Liver (tissue), 8 donors: ENCODE measurements at regions not wholly inside any gene's neighbourhood (a gene's known extent, or its start where the extent isn't known, plus 50 kb on each side); places are given as distances from the start of the nearest gene placed in this dataset.

Source experiments
- DNase-seq: peaks from one replicate; pipeline ENCODE4 v3.0.0-alpha.2; 2017; ENCODE audit warnings: low spot score
- H3K27ac ChIP-seq, 2 donors: one replicate each; pipeline ENCODE4 v1.7.0; 2013; ENCODE audit warnings: inconsistent platforms in 2 of 2, low read length in 2 of 2, control low read depth in 1 of 2, low read depth in 1 of 2, mild to moderate bottlenecking in 1 of 2
- H3K27me3 ChIP-seq, 4 donors: one replicate each; pipeline versions ENCODE4 v1.6.1 to v1.7.0; 2013; ENCODE audit warnings: low read length in 3 of 4, inconsistent platforms in 1 of 4, mild to moderate bottlenecking in 1 of 4, moderate library complexity in 1 of 4; ENCODE audit not compliant: control insufficient read depth in 4 of 4, insufficient read depth in 4 of 4
- H3K36me3 ChIP-seq, 4 donors: one replicate each; pipeline versions ENCODE4 v1.6.1 to v1.7.0; 2013; ENCODE audit warnings: low read length in 3 of 4, mild to moderate bottlenecking in 3 of 4, low read depth in 1 of 4, moderate library complexity in 1 of 4; ENCODE audit not compliant: control insufficient read depth in 4 of 4, insufficient read depth in 3 of 4
- H3K4me1 ChIP-seq, 4 donors: one replicate each; pipeline versions ENCODE4 v1.6.1 to v1.7.0; 2013; ENCODE audit warnings: low read length in 3 of 4, mild to moderate bottlenecking in 3 of 4, moderate library complexity in 1 of 4; ENCODE audit not compliant: control insufficient read depth in 4 of 4, insufficient read depth in 4 of 4
- H3K4me3 ChIP-seq, 3 donors: one replicate each; pipeline versions ENCODE4 v1.6.1 to v1.7.0; 2013; ENCODE audit warnings: low read length in 3 of 3, control low read depth in 1 of 3, low read depth in 1 of 3, mild to moderate bottlenecking in 1 of 3
- H3K9ac ChIP-seq, 2 donors: one replicate each; pipeline ENCODE4 v1.7.0; 2013; ENCODE audit warnings: low read length in 2 of 2, mild to moderate bottlenecking in 2 of 2, moderate library complexity in 2 of 2, control low read depth in 1 of 2, low read depth in 1 of 2
- H3K9me3 ChIP-seq, 4 donors: one replicate each; pipeline versions ENCODE4 v1.6.1 to v1.7.0; 2013; ENCODE audit warnings: low read length in 3 of 4; ENCODE audit not compliant: control insufficient read depth in 4 of 4
- EGR1 ChIP-seq, 2 donors: IDR thresholded peaks; 2 replicates each; pipeline ENCODE4 v1.6.1; 2016 to 2018; ENCODE audit warnings: antibody characterized with exemption in 2 of 2, low read depth in 2 of 2
- FOXA1 ChIP-seq: IDR thresholded peaks from 2 replicates; pipeline ENCODE4 v1.6.1; 2016; ENCODE audit warnings: antibody characterized with exemption
- FOXA2 ChIP-seq: IDR thresholded peaks from 2 replicates; pipeline ENCODE4 v1.6.1; 2016; ENCODE audit warnings: antibody characterized with exemption
- GABPA ChIP-seq, 2 donors: IDR thresholded peaks in 1 of 2; conservative IDR thresholded peaks in 1 of 2; 2 replicates each; pipeline ENCODE4 v1.6.1; 2016; ENCODE audit warnings: antibody characterized with exemption in 2 of 2, mild to moderate bottlenecking in 1 of 2, moderate library complexity in 1 of 2
- HNF4A ChIP-seq, 2 donors: conservative IDR thresholded peaks; 2 replicates each; pipeline ENCODE4 v1.6.1; 2016; ENCODE audit warnings: antibody characterized with exemption in 2 of 2, mild to moderate bottlenecking in 2 of 2
- HNF4G ChIP-seq: IDR thresholded peaks from 2 replicates; pipeline ENCODE4 v1.6.1; 2016; ENCODE audit warnings: antibody characterized with exemption
- JUND ChIP-seq, 2 donors: IDR thresholded peaks; 2 replicates each; pipeline ENCODE4 v1.6.1; 2016; ENCODE audit warnings: antibody characterized with exemption in 2 of 2
- NR2F2 ChIP-seq: IDR thresholded peaks from 2 replicates; pipeline ENCODE4 v1.6.1; 2016; ENCODE audit warnings: antibody characterized with exemption
- RAD21 ChIP-seq, 2 donors: IDR thresholded peaks; 2 replicates each; pipeline ENCODE4 v1.6.1; 2016; ENCODE audit warnings: antibody characterized with exemption in 2 of 2, mild to moderate bottlenecking in 2 of 2
- RXRA ChIP-seq, 2 donors: IDR thresholded peaks; 2 replicates each; pipeline ENCODE4 v1.6.1; 2017 to 2018; ENCODE audit warnings: antibody characterized with exemption in 2 of 2, mild to moderate bottlenecking in 1 of 2
- SP1 ChIP-seq: IDR thresholded peaks from 2 replicates; pipeline ENCODE4 v1.6.1; 2018; ENCODE audit warnings: antibody characterized with exemption, mild to moderate bottlenecking
- TAF1 ChIP-seq: conservative IDR thresholded peaks from 2 replicates; pipeline ENCODE4 v1.6.1; 2016; ENCODE audit warnings: antibody characterized with exemption, mild to moderate bottlenecking
- YY1 ChIP-seq: IDR thresholded peaks from 2 replicates; pipeline ENCODE4 v1.6.1; 2016; ENCODE audit warnings: antibody characterized with exemption, mild to moderate bottlenecking
- WGBS: extraction: QIAGEN DNeasy Blood & Tissue Kit; methylation state at CpG from one replicate; pipeline ENCODE4 v1.1.7; 2013; 5-methylcytosine and 5-hydroxymethylcytosine counted together
- TF ChIP-seq, protein P1 (sequence below): IDR thresholded peaks from 2 replicates; pipeline ENCODE4 v1.6.1; 2016; ENCODE audit warnings: antibody characterized with exemption
- TF ChIP-seq, protein P2 (sequence below): IDR thresholded peaks from 2 replicates; pipeline ENCODE4 v1.6.1; 2016; ENCODE audit warnings: antibody characterized with exemption, mild to moderate bottlenecking
- TF ChIP-seq, protein P3 (sequence below): fragments of 150-350 bp; IDR thresholded peaks from 2 replicates; pipeline ENCODE4 v1.5.1; 2017; ENCODE audit warnings: improper control_type of control experiment, low read depth, low read length; ENCODE audit not compliant: missing input control
- TF ChIP-seq, protein P4 (sequence below): IDR thresholded peaks from 2 replicates; pipeline ENCODE4 v1.6.1; 2016; ENCODE audit warnings: antibody characterized with exemption
- TF ChIP-seq, protein P5 (sequence below): IDR thresholded peaks from 2 replicates; pipeline ENCODE4 v1.6.1; 2016; ENCODE audit warnings: antibody characterized with exemption
- donor health status: healthy.
- donor health status: healthy.
- donor health status: healthy.
- donor health status: healthy.
- donor health status: healthy.

DNA sequence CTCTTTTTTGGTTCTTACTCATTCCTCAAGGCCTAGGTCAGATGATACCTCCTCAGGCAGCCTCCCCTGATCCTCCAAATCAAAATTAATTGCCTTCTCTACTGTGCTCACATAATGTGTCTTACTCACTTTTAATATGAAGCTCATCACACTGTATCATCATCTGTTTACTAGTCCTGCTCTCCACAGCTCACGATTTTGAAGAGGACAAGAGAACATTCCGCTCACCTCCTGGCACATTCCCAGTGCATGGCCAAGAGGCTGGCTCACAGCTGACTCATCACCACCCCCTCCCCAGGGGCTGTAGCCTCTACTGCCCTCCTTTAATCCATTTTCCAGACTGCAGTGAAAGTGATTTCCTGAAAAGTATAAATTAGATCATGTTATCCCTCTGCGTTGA is 133.1 kb downstream of the ALDH8A1 start (continued):
- TF ChIP-seq JUND (IDR thresholded peaks at IDR 0.05): no peak

DNA sequence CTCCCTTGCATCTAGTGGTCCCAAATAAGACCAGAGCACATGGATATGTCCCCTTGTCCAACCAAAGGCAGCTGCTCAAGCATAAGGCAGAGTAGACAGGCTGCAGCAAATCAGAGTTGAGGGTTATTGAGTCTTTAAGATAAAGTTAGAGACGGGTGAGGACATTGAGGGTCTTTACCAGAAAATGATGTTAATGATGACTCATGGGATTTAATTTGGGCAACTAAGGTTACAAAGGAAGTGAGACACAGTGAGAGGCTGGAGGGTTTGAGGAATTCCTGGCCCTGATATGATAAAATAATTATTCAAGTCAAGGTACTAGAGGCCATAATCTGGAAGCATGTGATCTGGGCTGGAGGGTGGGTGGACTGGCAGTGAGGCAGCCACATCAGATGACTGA is 133.6 kb downstream of the ALDH8A1 start:
- no peak overlapping the region for H3K4me3 ChIP-seq
- H3K9me3 ChIP-seq: no peaks in the 10 kb centered on the region
- no peak overlapping the region for H3K9ac ChIP-seq
- no peaks in the 10 kb centered on the region for H3K36me3 ChIP-seq
- no peak for DNase-seq
- H3K27me3 ChIP-seq: no peaks in the 10 kb centered on the region
- H3K27ac ChIP-seq: no peak overlapping the region
- no peaks in the 10 kb centered on the region for H3K4me1 ChIP-seq
- 1% methylated on average over 1 of the region's 1 CpG for WGBS
- TF ChIP-seq GABPA (IDR thresholded peaks at IDR 0.05 in 1 of 2, conservative IDR thresholded peaks at IDR 0.05 in 1 of 2): no peak
- no peak for TF ChIP-seq RAD21 (IDR thresholded peaks at IDR 0.05)
- TF ChIP-seq, protein P1, sequence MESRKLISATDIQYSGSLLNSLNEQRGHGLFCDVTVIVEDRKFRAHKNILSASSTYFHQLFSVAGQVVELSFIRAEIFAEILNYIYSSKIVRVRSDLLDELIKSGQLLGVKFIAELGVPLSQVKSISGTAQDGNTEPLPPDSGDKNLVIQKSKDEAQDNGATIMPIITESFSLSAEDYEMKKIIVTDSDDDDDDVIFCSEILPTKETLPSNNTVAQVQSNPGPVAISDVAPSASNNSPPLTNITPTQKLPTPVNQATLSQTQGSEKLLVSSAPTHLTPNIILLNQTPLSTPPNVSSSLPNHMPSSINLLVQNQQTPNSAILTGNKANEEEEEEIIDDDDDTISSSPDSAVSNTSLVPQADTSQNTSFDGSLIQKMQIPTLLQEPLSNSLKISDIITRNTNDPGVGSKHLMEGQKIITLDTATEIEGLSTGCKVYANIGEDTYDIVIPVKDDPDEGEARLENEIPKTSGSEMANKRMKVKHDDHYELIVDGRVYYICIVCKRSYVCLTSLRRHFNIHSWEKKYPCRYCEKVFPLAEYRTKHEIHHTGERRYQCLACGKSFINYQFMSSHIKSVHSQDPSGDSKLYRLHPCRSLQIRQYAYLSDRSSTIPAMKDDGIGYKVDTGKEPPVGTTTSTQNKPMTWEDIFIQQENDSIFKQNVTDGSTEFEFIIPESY: no peak
- no peak for TF ChIP-seq HNF4A (conservative IDR thresholded peaks at IDR 0.05)

DNA sequence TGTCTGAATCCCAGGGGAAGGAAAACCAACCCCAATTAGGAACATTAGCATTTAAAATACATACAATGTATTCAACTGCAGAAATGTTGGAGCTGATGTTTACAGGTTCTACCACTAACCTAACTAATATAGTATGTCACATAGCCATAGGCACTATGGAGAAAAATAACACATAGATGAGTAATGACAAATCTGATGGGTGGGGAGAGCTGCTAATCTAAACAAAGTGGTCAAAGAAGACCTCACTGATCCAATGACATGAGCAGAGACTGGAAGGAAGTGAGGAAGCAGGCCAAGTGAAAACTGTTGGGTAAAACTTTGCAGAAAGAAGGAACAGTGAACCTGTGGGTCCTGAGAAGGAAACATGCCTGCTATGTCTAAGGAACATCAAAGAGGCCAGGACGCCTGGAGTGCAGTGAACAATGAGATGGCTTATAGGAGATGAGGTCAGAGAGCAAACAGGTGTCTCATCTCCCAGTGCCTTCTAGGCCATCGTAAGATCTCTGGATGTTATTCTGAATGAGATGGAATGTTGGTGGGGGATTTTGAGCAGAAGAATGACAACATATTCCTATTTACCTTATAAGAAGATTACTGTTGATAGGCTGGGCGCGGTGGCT is 135.7 kb downstream of the ALDH8A1 start:
- DNase-seq: no peak
- H3K27ac ChIP-seq: no peak overlapping the region
- H3K36me3 ChIP-seq: no peaks in the 10 kb centered on the region
- H3K9ac ChIP-seq: no peak overlapping the region
- H3K9me3 ChIP-seq: no peaks in the 10 kb centered on the region
- H3K4me3 ChIP-seq: no peak overlapping the region
- H3K4me1 ChIP-seq: no peaks in the 10 kb centered on the region
- H3K27me3 ChIP-seq: no peaks in the 10 kb centered on the region
- TF ChIP-seq HNF4A (conservative IDR thresholded peaks at IDR 0.05): no peak
- no peak for TF ChIP-seq NR2F2
- no peak for TF ChIP-seq RAD21 (IDR thresholded peaks at IDR 0.05)
- TF ChIP-seq, protein P2, sequence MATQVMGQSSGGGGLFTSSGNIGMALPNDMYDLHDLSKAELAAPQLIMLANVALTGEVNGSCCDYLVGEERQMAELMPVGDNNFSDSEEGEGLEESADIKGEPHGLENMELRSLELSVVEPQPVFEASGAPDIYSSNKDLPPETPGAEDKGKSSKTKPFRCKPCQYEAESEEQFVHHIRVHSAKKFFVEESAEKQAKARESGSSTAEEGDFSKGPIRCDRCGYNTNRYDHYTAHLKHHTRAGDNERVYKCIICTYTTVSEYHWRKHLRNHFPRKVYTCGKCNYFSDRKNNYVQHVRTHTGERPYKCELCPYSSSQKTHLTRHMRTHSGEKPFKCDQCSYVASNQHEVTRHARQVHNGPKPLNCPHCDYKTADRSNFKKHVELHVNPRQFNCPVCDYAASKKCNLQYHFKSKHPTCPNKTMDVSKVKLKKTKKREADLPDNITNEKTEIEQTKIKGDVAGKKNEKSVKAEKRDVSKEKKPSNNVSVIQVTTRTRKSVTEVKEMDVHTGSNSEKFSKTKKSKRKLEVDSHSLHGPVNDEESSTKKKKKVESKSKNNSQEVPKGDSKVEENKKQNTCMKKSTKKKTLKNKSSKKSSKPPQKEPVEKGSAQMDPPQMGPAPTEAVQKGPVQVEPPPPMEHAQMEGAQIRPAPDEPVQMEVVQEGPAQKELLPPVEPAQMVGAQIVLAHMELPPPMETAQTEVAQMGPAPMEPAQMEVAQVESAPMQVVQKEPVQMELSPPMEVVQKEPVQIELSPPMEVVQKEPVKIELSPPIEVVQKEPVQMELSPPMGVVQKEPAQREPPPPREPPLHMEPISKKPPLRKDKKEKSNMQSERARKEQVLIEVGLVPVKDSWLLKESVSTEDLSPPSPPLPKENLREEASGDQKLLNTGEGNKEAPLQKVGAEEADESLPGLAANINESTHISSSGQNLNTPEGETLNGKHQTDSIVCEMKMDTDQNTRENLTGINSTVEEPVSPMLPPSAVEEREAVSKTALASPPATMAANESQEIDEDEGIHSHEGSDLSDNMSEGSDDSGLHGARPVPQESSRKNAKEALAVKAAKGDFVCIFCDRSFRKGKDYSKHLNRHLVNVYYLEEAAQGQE: no peak
- TF ChIP-seq HNF4G: no peak
- TF ChIP-seq YY1: no peak
- no peak for TF ChIP-seq TAF1
- no peak for TF ChIP-seq SP1
- TF ChIP-seq FOXA2: no peak
- no peak for TF ChIP-seq EGR1 (IDR thresholded peaks at IDR 0.05; ENCODE audit: low read depth in 2 of 2)
- no peak for TF ChIP-seq GABPA (IDR thresholded peaks at IDR 0.05 in 1 of 2, conservative IDR thresholded peaks at IDR 0.05 in 1 of 2)
- TF ChIP-seq, protein P3, sequence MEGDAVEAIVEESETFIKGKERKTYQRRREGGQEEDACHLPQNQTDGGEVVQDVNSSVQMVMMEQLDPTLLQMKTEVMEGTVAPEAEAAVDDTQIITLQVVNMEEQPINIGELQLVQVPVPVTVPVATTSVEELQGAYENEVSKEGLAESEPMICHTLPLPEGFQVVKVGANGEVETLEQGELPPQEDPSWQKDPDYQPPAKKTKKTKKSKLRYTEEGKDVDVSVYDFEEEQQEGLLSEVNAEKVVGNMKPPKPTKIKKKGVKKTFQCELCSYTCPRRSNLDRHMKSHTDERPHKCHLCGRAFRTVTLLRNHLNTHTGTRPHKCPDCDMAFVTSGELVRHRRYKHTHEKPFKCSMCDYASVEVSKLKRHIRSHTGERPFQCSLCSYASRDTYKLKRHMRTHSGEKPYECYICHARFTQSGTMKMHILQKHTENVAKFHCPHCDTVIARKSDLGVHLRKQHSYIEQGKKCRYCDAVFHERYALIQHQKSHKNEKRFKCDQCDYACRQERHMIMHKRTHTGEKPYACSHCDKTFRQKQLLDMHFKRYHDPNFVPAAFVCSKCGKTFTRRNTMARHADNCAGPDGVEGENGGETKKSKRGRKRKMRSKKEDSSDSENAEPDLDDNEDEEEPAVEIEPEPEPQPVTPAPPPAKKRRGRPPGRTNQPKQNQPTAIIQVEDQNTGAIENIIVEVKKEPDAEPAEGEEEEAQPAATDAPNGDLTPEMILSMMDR: no peak
- TF ChIP-seq FOXA1: no peak
- TF ChIP-seq, protein P4, sequence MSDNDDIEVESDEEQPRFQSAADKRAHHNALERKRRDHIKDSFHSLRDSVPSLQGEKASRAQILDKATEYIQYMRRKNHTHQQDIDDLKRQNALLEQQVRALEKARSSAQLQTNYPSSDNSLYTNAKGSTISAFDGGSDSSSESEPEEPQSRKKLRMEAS: no peak
- TF ChIP-seq, protein P1: no peak
- no peak for TF ChIP-seq RXRA (IDR thresholded peaks at IDR 0.05)
- TF ChIP-seq, protein P5, sequence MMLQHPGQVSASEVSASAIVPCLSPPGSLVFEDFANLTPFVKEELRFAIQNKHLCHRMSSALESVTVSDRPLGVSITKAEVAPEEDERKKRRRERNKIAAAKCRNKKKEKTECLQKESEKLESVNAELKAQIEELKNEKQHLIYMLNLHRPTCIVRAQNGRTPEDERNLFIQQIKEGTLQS: no peak
- no peak for TF ChIP-seq JUND (IDR thresholded peaks at IDR 0.05)
- 96% methylated on average over 4 of the region's 4 CpGs for WGBS
